Fibroblast of lung (primary cell): ENCODE measurements at regions not wholly inside any gene's neighbourhood (a gene's known extent, or its start where the extent isn't known, plus 50 kb on each side); places are given as distances from the start of the nearest gene placed in this dataset.

Experiments used
- DNase-seq, 2 donors: peaks; one replicate each; pipeline versions ENCODE4 v3.0.0 to v3.0.0-alpha.2; 2010; ENCODE audit warnings: low read depth in 2 of 2
- H2AFZ ChIP-seq: 2 replicates; pipeline ENCODE4 v1.5.1; 2012; ENCODE audit warnings: low read length, control low read depth, inconsistent platforms
- H3K27ac ChIP-seq: 2 replicates; pipeline ENCODE4 v1.5.1; 2011; ENCODE audit warnings: low read length, control low read depth; ENCODE audit not compliant: insufficient read depth
- H3K27me3 ChIP-seq: 2 replicates; pipeline ENCODE4 v1.5.1; 2011; ENCODE audit warnings: mild to moderate bottlenecking, low read length; ENCODE audit not compliant: control insufficient read depth, insufficient read depth
- H3K36me3 ChIP-seq: 2 replicates; pipeline ENCODE4 v1.5.1; 2011; ENCODE audit warnings: low read length; ENCODE audit not compliant: control insufficient read depth, insufficient read depth
- H3K4me1 ChIP-seq: 2 replicates; pipeline ENCODE4 v1.5.1; 2011; ENCODE audit warnings: low read length; ENCODE audit not compliant: control insufficient read depth, insufficient read depth; ENCODE audit errors: extremely low read depth
- H3K4me2 ChIP-seq: 2 replicates; pipeline ENCODE4 v1.5.1; 2011; ENCODE audit warnings: low read length, control low read depth; ENCODE audit not compliant: insufficient read depth; ENCODE audit errors: extremely low read depth
- H3K4me3 ChIP-seq, 4 experiments: fragments of 200-600 bp in 1 of 4; sonication (generic) in 1 of 4; replicated peaks in 1 of 4; 2 replicates each; pipeline ENCODE4 v1.5.1; 2011 to 2016; ENCODE audit warnings: low read length in 4 of 4, low read depth in 3 of 4, mild to moderate bottlenecking in 3 of 4, control low read depth in 2 of 4, inconsistent platforms in 1 of 4, mixed read lengths in 1 of 4; ENCODE audit not compliant: insufficient read depth in 1 of 4; ENCODE audit errors: control extremely low read depth in 1 of 4
- H3K79me2 ChIP-seq: 2 replicates; pipeline ENCODE4 v1.5.1; 2012; ENCODE audit warnings: mild to moderate bottlenecking, low read length, inconsistent platforms; ENCODE audit not compliant: control insufficient read depth, insufficient read depth
- H3K9ac ChIP-seq: 2 replicates; pipeline ENCODE4 v1.5.1; 2011; ENCODE audit warnings: mild to moderate bottlenecking, low read length, control low read depth; ENCODE audit not compliant: insufficient read depth
- H3K9me3 ChIP-seq: 2 replicates; pipeline ENCODE4 v1.5.1; 2012; ENCODE audit warnings: low read depth, low read length; ENCODE audit not compliant: control insufficient read depth, insufficient read depth
- H4K20me1 ChIP-seq: 2 replicates; pipeline ENCODE4 v1.5.1; 2011; ENCODE audit warnings: low read length; ENCODE audit not compliant: control insufficient read depth, insufficient read depth; ENCODE audit errors: extremely low read depth
- CTCF ChIP-seq, 2 donors: IDR thresholded peaks in 1 of 2; conservative IDR thresholded peaks in 1 of 2; 1 replicate in 1 of 2; 2 replicates in 1 of 2; pipeline ENCODE4 v1.5.1; 2011 to 2012; ENCODE audit warnings: low read length in 2 of 2, control low read depth in 1 of 2, inconsistent platforms in 1 of 2, low read depth in 1 of 2, mild to moderate bottlenecking in 1 of 2
- EZH2 ChIP-seq: IDR thresholded peaks from 2 replicates; pipeline ENCODE4 v1.5.1; 2012; ENCODE audit warnings: low read length, control low read depth, mild to moderate bottlenecking; ENCODE audit errors: missing control alignments

GRCh38 chr22:25372000-25372595, 152.7 kb downstream of the CRYBB2 start:
- H3K36me3 ChIP-seq = no peaks in the 10 kb centered on the region
- no peaks in the 10 kb centered on the region for H3K27me3 ChIP-seq
- H3K9ac ChIP-seq = no peak overlapping the region
- H3K9me3 ChIP-seq = no peaks in the 10 kb centered on the region
- H3K4me2 ChIP-seq = no peak overlapping the region
- H3K4me3 ChIP-seq = no peak overlapping the region
- H3K27ac ChIP-seq = no peak overlapping the region
- no peaks in the 10 kb centered on the region for H3K4me1 ChIP-seq
- TF ChIP-seq EZH2 (no peak), CTCF (conservative IDR thresholded peaks at IDR 0.05 in 1 of 2, IDR thresholded peaks at IDR 0.05 in 1 of 2; ENCODE audit: low read depth in 1 of 2, low read length in 2 of 2) (no peak)
- DNase-seq = no peak
- no peaks in the 10 kb centered on the region for H4K20me1 ChIP-seq
- no peak overlapping the region for H2AFZ ChIP-seq
- no peaks in the 10 kb centered on the region for H3K79me2 ChIP-seq

- H3K4me2 ChIP-seq = no peak overlapping the region
- H3K27me3 ChIP-seq = no peaks in the 10 kb centered on the region
- no peak for DNase-seq
- no peak overlapping the region for H3K9ac ChIP-seq
- no peaks in the 10 kb centered on the region for H3K9me3 ChIP-seq
- H3K79me2 ChIP-seq = no peaks in the 10 kb centered on the region
- no peaks in the 10 kb centered on the region for H3K36me3 ChIP-seq
- no peak overlapping the region for H3K27ac ChIP-seq
- TF ChIP-seq CTCF (conservative IDR thresholded peaks at IDR 0.05 in 1 of 2, IDR thresholded peaks at IDR 0.05 in 1 of 2; ENCODE audit: low read depth in 1 of 2, low read length in 2 of 2) (no peak), EZH2 (no peak)
- no peak overlapping the region for H2AFZ ChIP-seq
- no peaks in the 10 kb centered on the region for H4K20me1 ChIP-seq
- no peaks in the 10 kb centered on the region for H3K4me1 ChIP-seq
- H3K4me3 ChIP-seq = no peak overlapping the region
Observed at GRCh38 chr22:25373961-25374360, 154.5 kb downstream of the CRYBB2 start.

- Histone ChIP-seq H2AFZ (no peak overlapping the region), H3K27ac (no peak overlapping the region), H3K4me1 (no peaks in the 10 kb centered on the region), H3K4me3 (no peak overlapping the region), H4K20me1 (no peaks in the 10 kb centered on the region), H3K4me2 (no peak overlapping the region), H3K9me3 (no peaks in the 10 kb centered on the region), H3K27me3 (no peaks in the 10 kb centered on the region), H3K36me3 (no peaks in the 10 kb centered on the region), H3K9ac (no peak overlapping the region), H3K79me2 (no peaks in the 10 kb centered on the region)
- DNase-seq = no peak
- TF ChIP-seq EZH2 (no peak), CTCF (conservative IDR thresholded peaks at IDR 0.05 in 1 of 2, IDR thresholded peaks at IDR 0.05 in 1 of 2; ENCODE audit: low read depth in 1 of 2, low read length in 2 of 2) (no peak)
Observed at GRCh38 chr22:25374869-25375268, 155.4 kb downstream of the CRYBB2 start.
